ENCODE measurements at regions not wholly inside any gene's neighbourhood (a gene's known extent, or its start where the extent isn't known, plus 50 kb on each side); places are given as distances from the start of the nearest gene placed in this dataset.

GRCh38 chr10:33025910-33026309 is 67.9 kb upstream of the ITGB1 start:
- Histone ChIP-seq H2BK20ac (ENCODE audit: low read length) (no peak overlapping the region), H2BK15ac (ENCODE audit: low read length) (no peak overlapping the region), H3K23ac (ENCODE audit: insufficient read length) (no peak overlapping the region), H3K14ac (ENCODE audit: insufficient read length) (no peak overlapping the region), H3K23me2 (ENCODE audit: low read depth, low read length) (no peaks in the 10 kb centered on the region), H2BK5ac (ENCODE audit: low read depth, low read length) (no peak overlapping the region), H3K27ac (ENCODE audit: low read depth, low read length) (no peak overlapping the region), H3K18ac (ENCODE audit: extremely low read depth, low read length) (no peak overlapping the region), H3K9me3 (ENCODE audit: insufficient read depth in 2 of 2, low read depth in 1 of 2, low read length in 1 of 2) (no peaks in the 10 kb centered on the region), H4K20me1 (replicated peaks in 1 of 2; ENCODE audit: control insufficient read depth in 1 of 2, insufficient read depth in 2 of 2, low read length in 2 of 2) (no peaks in the 10 kb centered on the region), H4K8ac (ENCODE audit: extremely low read depth, insufficient read depth, low read length) (no peak overlapping the region), H2BK12ac (ENCODE audit: low read depth, low read length) (no peak overlapping the region), H3K56ac (replicated peaks; ENCODE audit: insufficient read length, low read depth, low read length) (no peak overlapping the region), H3K9ac (replicated peaks in 1 of 4; ENCODE audit: extremely low read depth in 1 of 4, low read depth in 3 of 4, low read length in 3 of 4) (no peak overlapping the region), H3K4ac (replicated peaks; ENCODE audit: insufficient read length, low read depth, low read length) (no peak overlapping the region), H3K27me3 (replicated peaks in 1 of 4; ENCODE audit: control insufficient read depth in 3 of 4, extremely low read depth in 1 of 4, insufficient read depth in 3 of 4, low read length in 3 of 4) (no peaks in the 10 kb centered on the region; a peak in 1 of 7 replicates), H3K79me1 (ENCODE audit: low read depth, low read length) (no peaks in the 10 kb centered on the region), H3K4me2 (ENCODE audit: insufficient read depth in 1 of 2, low read depth in 2 of 2, low read length in 2 of 2) (0 out of 4 replicates have a peak overlapping the region, but pooled peaks of 1 of the 2 experiments have one; percentile 2), H4K91ac (replicated peaks; ENCODE audit: insufficient read length, low read length) (no peak overlapping the region), H2AK5ac (ENCODE audit: low read depth, low read length) (no peak overlapping the region), H2AFZ (ENCODE audit: low read length) (no peak overlapping the region; the same call in 1 of the 2 replicates), H3K4me1 (replicated peaks in 1 of 4; ENCODE audit: control insufficient read depth in 3 of 4, insufficient read depth in 4 of 4, low read length in 3 of 4) (peaks cover 0 to 11% (median 2%) of the 10 kb centered on the region in 4 experiments; a peak in 3 of 7 replicates), H3K4me3 (ENCODE audit: extremely low read depth in 1 of 4, insufficient read depth in 2 of 4, low read depth in 3 of 4, low read length in 4 of 4) (no peak overlapping the region), H3K36me3 (ENCODE audit: control insufficient read depth in 2 of 4, insufficient read depth in 4 of 4, low read length in 3 of 4) (no peaks in the 10 kb centered on the region), H2BK120ac (replicated peaks; ENCODE audit: low read depth, low read length) (no peak overlapping the region), H3K79me2 (ENCODE audit: control insufficient read depth in 1 of 2, insufficient read depth in 2 of 2, low read length in 2 of 2) (no peaks in the 10 kb centered on the region), H4K5ac (ENCODE audit: insufficient read length, low read depth, low read length) (no peak overlapping the region)
- 91% methylated on average over 4 of the region's 4 CpGs; no CpG with 5 or more reads in 1 of the 2 experiments for WGBS, 2 experiments (ENCODE audit: extremely low coverage in 1 of 2, insufficient coverage in 1 of 2, insufficient read length in 1 of 2, insufficient replicate concordance in 2 of 2, low coverage in 1 of 2, low lambda C conversion rate in 2 of 2, missing lambda C conversion rate in 1 of 2)
- DNase-seq (ENCODE audit: low read depth in 1 of 2, low spot score in 2 of 2): no peak
- no peak for FAIRE-seq
- ChIA-PET CTCF (ENCODE audit: partially characterized antibody) (interaction anchor here (0.8 to 1.8 kb wide), 2 partner anchors 16 to 24 kb away, joined by 3 to 6 read pairs; no protein-coding TSS in a partner anchor), POLR2A (ENCODE audit: partially characterized antibody) (no interaction called here)
- TF ChIP-seq CTBP2 (IDR thresholded peaks at IDR 0.05; ENCODE audit: borderline replicate concordance, insufficient read depth, insufficient read length, low read length) (no peak), JUND (IDR thresholded peaks at IDR 0.05; ENCODE audit: low read length) (no peak)

Data from H1 (cell line).